Spleen (tissue), 11 donors: ENCODE measurements at regions not wholly inside any gene's neighbourhood (a gene's known extent, or its start where the extent isn't known, plus 50 kb on each side); places are given as distances from the start of the nearest gene placed in this dataset.

Source experiments
- DNase-seq: peaks from one replicate; pipeline ENCODE4 v3.0.0-alpha.2; 2020
- H3K27ac ChIP-seq, 8 donors: fragments of 200-600 bp; sonication (generic) in 7 of 8; 1 replicate in 4 of 8; 2 replicates in 4 of 8; pipeline versions ENCODE4 v1.5.0 to v1.8.0; 2016 to 2021; ENCODE audit warnings: inconsistent platforms in 4 of 8, mild to moderate bottlenecking in 4 of 8, moderate library complexity in 1 of 8
- H3K27me3 ChIP-seq, 7 donors: fragments of 200-600 bp; sonication (generic) in 6 of 7; replicated peaks in 1 of 7; 1 replicate in 4 of 7; 2 replicates in 3 of 7; pipeline versions ENCODE4 v1.5.0 to v1.8.0; 2016 to 2021; ENCODE audit warnings: inconsistent platforms in 3 of 7, mild to moderate bottlenecking in 1 of 7
- H3K36me3 ChIP-seq, 6 donors: fragments of 200-600 bp; sonication (generic) in 5 of 6; 1 replicate in 4 of 6; 2 replicates in 2 of 6; pipeline versions ENCODE4 v1.5.0 to v1.8.0; 2016 to 2021; ENCODE audit warnings: inconsistent platforms in 2 of 6
- H3K4me1 ChIP-seq, 6 donors: fragments of 200-600 bp; sonication (generic) in 5 of 6; 1 replicate in 3 of 6; 2 replicates in 3 of 6; pipeline versions ENCODE4 v1.5.0 to v1.8.0; 2016 to 2021; ENCODE audit warnings: inconsistent platforms in 3 of 6
- H3K4me3 ChIP-seq, 8 donors: fragments of 200-600 bp; sonication (generic) in 7 of 8; 1 replicate in 4 of 8; 2 replicates in 4 of 8; pipeline versions ENCODE4 v1.5.0 to v1.8.0; 2016 to 2021; ENCODE audit warnings: inconsistent platforms in 4 of 8, mild to moderate bottlenecking in 4 of 8, moderate library complexity in 2 of 8
- H3K9me3 ChIP-seq, 8 donors: fragments of 200-600 bp; sonication (generic) in 7 of 8; 1 replicate in 4 of 8; 2 replicates in 4 of 8; pipeline versions ENCODE4 v1.5.0 to v1.8.0; 2016 to 2021; ENCODE audit warnings: inconsistent platforms in 4 of 8
- POLR2A ChIP-seq, 3 donors: fragments of 450-650 bp; IDR thresholded peaks; one replicate each; pipeline ENCODE4 v1.5.1; 2017; ENCODE audit warnings: antibody characterized with exemption in 3 of 3, mild to moderate bottlenecking in 1 of 3
- POLR2AphosphoS5 ChIP-seq, 3 donors: sonication (generic); formaldehyde crosslinking; IDR thresholded peaks; one replicate each; pipeline ENCODE4 v1.5.1; 2017; ENCODE audit warnings: antibody characterized with exemption in 3 of 3
- WGBS, 5 donors: extraction: QIAGEN DNeasy Blood & Tissue Kit in 3 of 5; methylation state at CpG; one replicate each; pipeline versions ENCODE4 v1.1.5 to v1.1.7; 2013 to 2018; 5-methylcytosine and 5-hydroxymethylcytosine counted together
- intact Hi-C: fragments of 100-400 bp; cut with DNase I; formaldehyde crosslinking; loops from one replicate; pipeline ENCODE4 v1.15.0; 2023; ENCODE audit warnings: low total_unique reads
- TF ChIP-seq, protein P1 (sequence below), 11 experiments: fragments of 200-600 bp in 7 of 11; fragments of 450-650 bp in 4 of 11; sonication (generic) in 4 of 11; IDR thresholded peaks in 8 of 11; conservative IDR thresholded peaks in 3 of 11; 1 replicate in 7 of 11; 2 replicates in 4 of 11; pipeline versions ENCODE4 v1.4.0 to v1.8.0; 2016 to 2021; ENCODE audit warnings: antibody characterized with exemption in 11 of 11, inconsistent platforms in 4 of 11, mild to moderate bottlenecking in 1 of 11
- donor health status: healthy with polysubstance abuse.
- donor health status: DM: no; HTN: no; CAD: no; lungs with moderate emphysema.
- donor health status: DM: no; HTN: no; CAD: no.
- donor health status: Bipolar disorder and iron deficiency.
- donor health status: healthy.
- donor health status: DM: no; HTN: no; CAD: no.
- donor health status: DM: yes; HTN: yes; CAD: no.

GRCh38 chr13:103403814-103404213, 337.6 kb upstream of the SLC10A2 start:
- WGBS, 5 donors = 51 to 68% (median 54%) methylated on average over 1 of the region's 1 CpG
- TF ChIP-seq POLR2AphosphoS5 (IDR thresholded peaks at IDR 0.05) (no peak), POLR2A (IDR thresholded peaks at IDR 0.05) (no peak)
- TF ChIP-seq, protein P1, sequence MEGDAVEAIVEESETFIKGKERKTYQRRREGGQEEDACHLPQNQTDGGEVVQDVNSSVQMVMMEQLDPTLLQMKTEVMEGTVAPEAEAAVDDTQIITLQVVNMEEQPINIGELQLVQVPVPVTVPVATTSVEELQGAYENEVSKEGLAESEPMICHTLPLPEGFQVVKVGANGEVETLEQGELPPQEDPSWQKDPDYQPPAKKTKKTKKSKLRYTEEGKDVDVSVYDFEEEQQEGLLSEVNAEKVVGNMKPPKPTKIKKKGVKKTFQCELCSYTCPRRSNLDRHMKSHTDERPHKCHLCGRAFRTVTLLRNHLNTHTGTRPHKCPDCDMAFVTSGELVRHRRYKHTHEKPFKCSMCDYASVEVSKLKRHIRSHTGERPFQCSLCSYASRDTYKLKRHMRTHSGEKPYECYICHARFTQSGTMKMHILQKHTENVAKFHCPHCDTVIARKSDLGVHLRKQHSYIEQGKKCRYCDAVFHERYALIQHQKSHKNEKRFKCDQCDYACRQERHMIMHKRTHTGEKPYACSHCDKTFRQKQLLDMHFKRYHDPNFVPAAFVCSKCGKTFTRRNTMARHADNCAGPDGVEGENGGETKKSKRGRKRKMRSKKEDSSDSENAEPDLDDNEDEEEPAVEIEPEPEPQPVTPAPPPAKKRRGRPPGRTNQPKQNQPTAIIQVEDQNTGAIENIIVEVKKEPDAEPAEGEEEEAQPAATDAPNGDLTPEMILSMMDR (IDR thresholded peaks at IDR 0.05 in 8 of 11, conservative IDR thresholded peaks at IDR 0.05 in 3 of 11) = no peak
- Histone ChIP-seq H3K4me1 (no peaks in the 10 kb centered on the region), H3K27ac (no peak overlapping the region), H3K9me3 (peaks cover 0 to 8% (median 2%) of the 10 kb centered on the region in 8 donors), H3K36me3 (no peaks in the 10 kb centered on the region), H3K4me3 (no peak overlapping the region), H3K27me3 (no peaks in the 10 kb centered on the region)
- intact Hi-C loops = no loop called here
- DNase-seq = no peak

DNA sequence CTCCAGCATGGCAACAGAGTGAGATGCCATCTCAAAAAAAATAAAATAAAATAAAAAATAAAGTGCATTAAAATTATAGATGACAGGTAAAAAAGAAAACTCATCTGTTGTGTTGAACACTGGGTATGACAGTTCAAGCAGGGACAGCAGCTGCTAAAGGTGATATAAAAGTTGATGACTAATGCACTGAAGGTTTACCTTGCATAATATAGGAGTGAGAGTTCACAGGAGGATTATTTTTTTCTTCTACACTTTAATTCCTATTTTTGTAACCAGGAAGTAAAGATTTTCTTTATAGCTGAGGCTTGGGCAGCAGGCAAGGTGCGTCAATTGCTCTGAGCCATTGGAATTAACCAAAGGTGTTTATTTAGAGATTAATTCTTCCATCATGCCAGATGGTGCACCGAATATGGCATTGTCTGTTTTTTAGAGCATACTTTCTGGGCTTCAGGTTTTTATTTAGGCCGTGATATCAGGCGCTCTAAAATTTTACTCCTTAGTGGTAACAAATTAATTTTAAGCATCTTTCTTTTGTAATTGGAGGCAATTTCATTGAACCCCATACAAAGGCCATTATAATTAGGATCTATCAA, 337.0 kb upstream of the SLC10A2 start:
- TF ChIP-seq POLR2A (IDR thresholded peaks at IDR 0.05) (no peak), POLR2AphosphoS5 (IDR thresholded peaks at IDR 0.05) (no peak)
- TF ChIP-seq, protein P1 (IDR thresholded peaks at IDR 0.05 in 8 of 11, conservative IDR thresholded peaks at IDR 0.05 in 3 of 11) = no peak

GRCh38 chr13:103395139-103395538, 328.9 kb upstream of the SLC10A2 start:
- H3K4me1 ChIP-seq = no peaks in the 10 kb centered on the region
- H3K9me3 ChIP-seq = peaks cover 0 to 21% (median 13%) of the 10 kb centered on the region in 8 donors
- no peak overlapping the region for H3K4me3 ChIP-seq
- H3K36me3 ChIP-seq = no peaks in the 10 kb centered on the region
- DNase-seq = no peak
- H3K27me3 ChIP-seq = no peaks in the 10 kb centered on the region
- intact Hi-C loops = no loop called here
- 78 to 89% (median 81%) methylated on average over 2 of the region's 2 CpGs for WGBS, 5 donors
- no peak for TF ChIP-seq POLR2AphosphoS5 (IDR thresholded peaks at IDR 0.05)
- no peak for TF ChIP-seq POLR2A (IDR thresholded peaks at IDR 0.05)
- TF ChIP-seq, protein P1 (IDR thresholded peaks at IDR 0.05 in 8 of 11, conservative IDR thresholded peaks at IDR 0.05 in 3 of 11) = no peak
- no peak overlapping the region for H3K27ac ChIP-seq

More for the DNA sequence above, 337.0 kb upstream of the SLC10A2 start:
- no peaks in the 10 kb centered on the region for H3K36me3 ChIP-seq
- H3K27me3 ChIP-seq = no peaks in the 10 kb centered on the region
- H3K4me3 ChIP-seq = no peak overlapping the region
- H3K27ac ChIP-seq = no peak overlapping the region
- WGBS, 5 donors = 86 to 91% (median 89%) methylated on average over 4 of the region's 4 CpGs
- intact Hi-C loops = no loop called here
- H3K9me3 ChIP-seq = peaks cover 0 to 14% (median 8%) of the 10 kb centered on the region in 8 donors
- no peaks in the 10 kb centered on the region for H3K4me1 ChIP-seq
- DNase-seq = no peak

GRCh38 chr13:103394618-103395017, 328.4 kb upstream of the SLC10A2 start:
- H3K36me3 ChIP-seq = no peaks in the 10 kb centered on the region
- no peak for DNase-seq
- intact Hi-C loops = no loop called here
- H3K4me3 ChIP-seq = no peak overlapping the region
- peaks cover 0 to 21% (median 13%) of the 10 kb centered on the region in 8 donors for H3K9me3 ChIP-seq
- no peaks in the 10 kb centered on the region for H3K4me1 ChIP-seq
- H3K27ac ChIP-seq = no peak overlapping the region
- WGBS, 5 donors = 72 to 90% (median 78%) methylated on average over 2 of the region's 2 CpGs
- H3K27me3 ChIP-seq = no peaks in the 10 kb centered on the region
- TF ChIP-seq POLR2A (IDR thresholded peaks at IDR 0.05) (no peak), POLR2AphosphoS5 (IDR thresholded peaks at IDR 0.05) (no peak)
- TF ChIP-seq, protein P1 (IDR thresholded peaks at IDR 0.05 in 8 of 11, conservative IDR thresholded peaks at IDR 0.05 in 3 of 11) = no peak
